Esophagus muscularis mucosa (tissue), 3 donors: ENCODE measurements at regions not wholly inside any gene's neighbourhood (a gene's known extent, or its start where the extent isn't known, plus 50 kb on each side); places are given as distances from the start of the nearest gene placed in this dataset.

Experiments used
- POLR2A ChIP-seq: fragments of 450-650 bp; IDR thresholded peaks from one replicate; pipeline ENCODE4 v1.6.1; 2017; ENCODE audit warnings: antibody characterized with exemption, moderate library complexity, mild to moderate bottlenecking, low read depth
- TF ChIP-seq, protein P1 (sequence below), 3 experiments: fragments of 200-600 bp in 2 of 3; fragments of 450-650 bp in 1 of 3; sonication (generic) in 2 of 3; IDR thresholded peaks; one replicate each; pipeline ENCODE4 v1.5.1; 2017 to 2019; ENCODE audit warnings: antibody characterized with exemption in 3 of 3, mild to moderate bottlenecking in 2 of 3, moderate library complexity in 1 of 3

DNA sequence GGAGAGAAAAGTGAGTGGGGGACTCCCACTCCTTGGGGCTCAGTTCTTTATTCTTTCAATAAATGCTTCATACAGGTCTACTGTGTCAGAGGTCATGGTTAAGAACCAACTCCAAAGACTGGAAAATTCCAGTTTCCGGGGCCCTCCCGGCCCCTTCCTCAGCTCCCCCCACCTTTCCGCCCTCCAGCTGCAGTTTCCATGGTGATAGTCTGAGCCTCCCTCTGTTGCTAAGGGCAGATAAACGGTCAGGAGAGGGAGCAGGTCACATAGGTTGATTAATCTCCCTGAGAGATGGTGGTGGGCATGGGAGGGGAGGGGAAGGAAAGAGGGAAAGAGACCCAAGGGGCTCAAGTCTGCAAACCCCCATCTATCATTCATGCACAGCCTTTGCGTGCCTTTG lies 131.5 kb upstream of the USP29 start:
- TF ChIP-seq, protein P1, sequence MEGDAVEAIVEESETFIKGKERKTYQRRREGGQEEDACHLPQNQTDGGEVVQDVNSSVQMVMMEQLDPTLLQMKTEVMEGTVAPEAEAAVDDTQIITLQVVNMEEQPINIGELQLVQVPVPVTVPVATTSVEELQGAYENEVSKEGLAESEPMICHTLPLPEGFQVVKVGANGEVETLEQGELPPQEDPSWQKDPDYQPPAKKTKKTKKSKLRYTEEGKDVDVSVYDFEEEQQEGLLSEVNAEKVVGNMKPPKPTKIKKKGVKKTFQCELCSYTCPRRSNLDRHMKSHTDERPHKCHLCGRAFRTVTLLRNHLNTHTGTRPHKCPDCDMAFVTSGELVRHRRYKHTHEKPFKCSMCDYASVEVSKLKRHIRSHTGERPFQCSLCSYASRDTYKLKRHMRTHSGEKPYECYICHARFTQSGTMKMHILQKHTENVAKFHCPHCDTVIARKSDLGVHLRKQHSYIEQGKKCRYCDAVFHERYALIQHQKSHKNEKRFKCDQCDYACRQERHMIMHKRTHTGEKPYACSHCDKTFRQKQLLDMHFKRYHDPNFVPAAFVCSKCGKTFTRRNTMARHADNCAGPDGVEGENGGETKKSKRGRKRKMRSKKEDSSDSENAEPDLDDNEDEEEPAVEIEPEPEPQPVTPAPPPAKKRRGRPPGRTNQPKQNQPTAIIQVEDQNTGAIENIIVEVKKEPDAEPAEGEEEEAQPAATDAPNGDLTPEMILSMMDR (IDR thresholded peaks at IDR 0.05), result no peak
- no peak for TF ChIP-seq POLR2A
